H9 (cell line): ENCODE measurements at regions not wholly inside any gene's neighbourhood (a gene's known extent, or its start where the extent isn't known, plus 50 kb on each side); places are given as distances from the start of the nearest gene placed in this dataset.

Experiments used
- DNase-seq: peaks from one replicate; pipeline ENCODE4 v3.0.0-alpha.2; 2017
- H2AFZ ChIP-seq: one replicate; pipeline ENCODE4 v1.6.1; 2013; ENCODE audit warnings: mild to moderate bottlenecking, low read length, control low read depth, moderate library complexity
- H2AK5ac ChIP-seq: 2 replicates; pipeline ENCODE4 v1.6.1; 2013; ENCODE audit warnings: low read length, control low read depth, mixed read lengths; ENCODE audit not compliant: insufficient read length
- H2BK120ac ChIP-seq: one replicate; pipeline ENCODE4 v1.6.1; 2013; ENCODE audit warnings: low read depth, mild to moderate bottlenecking, low read length, control low read depth, inconsistent platforms; ENCODE audit not compliant: poor library complexity, severe bottlenecking
- H2BK12ac ChIP-seq: 2 replicates; pipeline ENCODE4 v1.6.1; 2013; ENCODE audit warnings: low read length, control low read depth, mixed read lengths, low read depth; ENCODE audit not compliant: insufficient read length
- H2BK15ac ChIP-seq: 2 replicates; pipeline ENCODE4 v1.6.1; 2013; ENCODE audit warnings: low read depth, low read length, control low read depth
- H2BK20ac ChIP-seq: one replicate; pipeline ENCODE4 v1.6.1; 2013; ENCODE audit warnings: low read depth, mild to moderate bottlenecking, low read length, control low read depth, inconsistent platforms; ENCODE audit not compliant: poor library complexity, severe bottlenecking
- H2BK5ac ChIP-seq: 2 replicates; pipeline ENCODE4 v1.6.1; 2013; ENCODE audit warnings: low read length, control low read depth, mixed read lengths; ENCODE audit not compliant: insufficient read length
- H3K14ac ChIP-seq: 2 replicates; pipeline ENCODE4 v1.6.1; 2013; ENCODE audit warnings: low read length, control low read depth; ENCODE audit not compliant: insufficient read depth
- H3K18ac ChIP-seq: 2 replicates; pipeline ENCODE4 v1.6.1; 2013; ENCODE audit warnings: low read depth, mild to moderate bottlenecking, mixed read lengths, low read length, control low read depth; ENCODE audit not compliant: insufficient read length
- H3K23ac ChIP-seq: 2 replicates; pipeline ENCODE4 v1.6.1; 2013; ENCODE audit warnings: low read length, control low read depth, mixed read lengths, low read depth; ENCODE audit not compliant: insufficient read length
- H3K23me2 ChIP-seq: 2 replicates; pipeline ENCODE4 v1.6.1; 2013; ENCODE audit warnings: low read depth, mild to moderate bottlenecking, mixed read lengths, low read length, control low read depth; ENCODE audit not compliant: insufficient read length, poor library complexity, severe bottlenecking
- H3K27ac ChIP-seq: 2 replicates; pipeline ENCODE4 v1.5.1; 2013; ENCODE audit warnings: low read length, control low read depth, mixed read lengths, low read depth; ENCODE audit not compliant: insufficient read length
- H3K27me3 ChIP-seq: 2 replicates; pipeline ENCODE4 v1.6.1; 2013; ENCODE audit warnings: low read length, control low read depth, inconsistent platforms; ENCODE audit not compliant: insufficient read depth
- H3K4ac ChIP-seq: 2 replicates; pipeline ENCODE4 v1.6.1; 2013; ENCODE audit warnings: low read depth, mild to moderate bottlenecking, control low read depth, inconsistent platforms, low read length, moderate library complexity
- H3K4me1 ChIP-seq: 2 replicates; pipeline ENCODE4 v1.6.1; 2013; ENCODE audit warnings: low read length, control low read depth, inconsistent platforms; ENCODE audit not compliant: insufficient read depth
- H3K4me2 ChIP-seq: 2 replicates; pipeline ENCODE4 v1.6.1; 2013; ENCODE audit warnings: low read length, control low read depth, mixed read lengths; ENCODE audit not compliant: insufficient read length, insufficient read depth
- H3K56ac ChIP-seq: 2 replicates; pipeline ENCODE4 v1.6.1; 2013; ENCODE audit warnings: low read depth, mild to moderate bottlenecking, mixed read lengths, low read length, control low read depth; ENCODE audit not compliant: insufficient read length
- H3K79me1 ChIP-seq: 2 replicates; pipeline ENCODE4 v1.6.1; 2013; ENCODE audit warnings: low read depth, mild to moderate bottlenecking, moderate library complexity, low read length, control low read depth, inconsistent platforms; ENCODE audit not compliant: insufficient read depth, poor library complexity, severe bottlenecking
- H3K79me2 ChIP-seq: 2 replicates; pipeline ENCODE4 v1.6.1; 2013; ENCODE audit warnings: low read length, control low read depth, inconsistent platforms; ENCODE audit not compliant: insufficient read depth
- H3K9ac ChIP-seq: 2 replicates; pipeline ENCODE4 v1.6.1; 2013; ENCODE audit warnings: low read length, control low read depth, mixed read lengths; ENCODE audit not compliant: insufficient read length; ENCODE audit errors: extremely low read depth
- H3K9me3 ChIP-seq: one replicate; pipeline ENCODE4 v1.6.1; 2013; ENCODE audit warnings: low read depth, low read length, inconsistent platforms; ENCODE audit not compliant: control insufficient read depth
- H3T11ph ChIP-seq: one replicate; pipeline ENCODE4 v1.6.1; 2013; ENCODE audit warnings: mild to moderate bottlenecking, low read length, control low read depth, inconsistent platforms
- H4K20me1 ChIP-seq: one replicate; pipeline ENCODE4 v1.6.1; 2013; ENCODE audit not compliant: control insufficient read depth, insufficient read length, insufficient read depth
- H4K5ac ChIP-seq: 2 replicates; pipeline ENCODE4 v1.6.1; 2013; ENCODE audit warnings: low read depth, mild to moderate bottlenecking, mixed read lengths, low read length, control low read depth; ENCODE audit not compliant: insufficient read length
- H4K8ac ChIP-seq: replicated peaks from 2 replicates; pipeline ENCODE4 v1.6.1; 2013; ENCODE audit warnings: low read length, control low read depth, mixed read lengths, low read depth; ENCODE audit not compliant: insufficient read length
- H4K91ac ChIP-seq: 2 replicates; pipeline ENCODE4 v1.6.1; 2013; ENCODE audit warnings: low read depth, mild to moderate bottlenecking, moderate library complexity, mixed read lengths, low read length, control low read depth; ENCODE audit not compliant: insufficient read length
- H3K27ac Mint-ChIP-seq, 3 experiments: 2 replicates in 2 of 3; 3 replicates in 1 of 3; pipeline ENCODE4 v1.8.0; 2020 to 2021; ENCODE audit warnings: mixed read lengths in 3 of 3, mild to moderate bottlenecking in 1 of 3, moderate library complexity in 1 of 3
- H3K27me3 Mint-ChIP-seq: 2 replicates; pipeline ENCODE4 v1.8.0; 2021; ENCODE audit warnings: low read depth, mild to moderate bottlenecking, moderate library complexity, mixed read lengths
- H3K36me3 Mint-ChIP-seq, 3 experiments: 2 replicates in 2 of 3; 3 replicates in 1 of 3; pipeline ENCODE4 v1.8.0; 2020 to 2021; ENCODE audit warnings: low read depth in 3 of 3, mixed read lengths in 3 of 3; ENCODE audit not compliant: insufficient read depth in 1 of 3
- H3K4me1 Mint-ChIP-seq, 2 experiments: 2 replicates each; pipeline ENCODE4 v1.8.0; 2020; ENCODE audit warnings: mixed read lengths in 2 of 2
- H3K4me3 Mint-ChIP-seq, 2 experiments: 2 replicates in 1 of 2; 3 replicates in 1 of 2; pipeline ENCODE4 v1.8.0; 2020 to 2021; ENCODE audit warnings: mild to moderate bottlenecking in 2 of 2, mixed read lengths in 2 of 2, moderate library complexity in 1 of 2
- H3K9me3 Mint-ChIP-seq, 2 experiments: 2 replicates in 1 of 2; 3 replicates in 1 of 2; pipeline ENCODE4 v1.8.0; 2020; ENCODE audit warnings: mild to moderate bottlenecking in 2 of 2, mixed read lengths in 2 of 2, moderate library complexity in 1 of 2
- CTCF ChIP-seq: fragments of 200-600 bp; sonication (generic); conservative IDR thresholded peaks from 3 replicates; pipeline ENCODE4 v1.8.0; 2021; ENCODE audit warnings: antibody characterized with exemption, mild to moderate bottlenecking
- WGBS: extraction: QIAGEN DNeasy Blood & Tissue Kit; methylation state at CpG from one replicate; pipeline ENCODE4 v1.1.7; 2013; ENCODE audit warnings: missing lambda C conversion rate, low lambda C conversion rate, mixed read lengths; ENCODE audit not compliant: insufficient read length; ENCODE audit errors: extremely low coverage; 5-methylcytosine and 5-hydroxymethylcytosine counted together

DNA sequence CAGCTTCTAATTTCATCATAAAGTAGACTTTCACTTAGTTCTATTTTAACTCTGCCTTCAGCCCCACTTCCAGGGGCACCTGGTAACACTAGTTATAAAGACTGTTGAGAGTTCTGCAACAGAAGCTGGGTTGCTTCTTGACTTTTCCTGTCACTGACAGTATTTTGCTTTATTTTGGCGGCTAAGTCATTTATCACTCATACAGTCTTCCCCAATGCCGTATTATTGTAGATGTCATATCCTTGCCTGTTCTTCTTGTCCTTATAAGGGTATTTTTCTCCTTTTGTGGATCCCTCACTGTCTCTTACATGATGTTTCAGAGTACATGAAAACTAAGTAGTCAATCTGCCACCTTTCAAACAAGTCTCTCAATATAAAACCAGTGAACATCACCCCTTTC is 369.0 kb upstream of the PPP2R3A start:
- H3K18ac ChIP-seq, result no peak overlapping the region
- WGBS, result no CpG with 5 or more reads among the region's 2 CpGs
- H4K20me1 ChIP-seq, result no peaks in the 10 kb centered on the region
- peaks cover 31 to 32% of the 10 kb centered on the region in 2 experiments for H3K4me1 Mint-ChIP-seq
- no peak overlapping the region for H3K4me2 ChIP-seq
- H2BK12ac ChIP-seq, result no peak overlapping the region
- H3T11ph ChIP-seq, result no peak overlapping the region
- H3K36me3 Mint-ChIP-seq, result no peaks in the 10 kb centered on the region; a peak in 3 of 7 replicates
- H4K5ac ChIP-seq, result no peak overlapping the region
- H3K9me3 ChIP-seq, result no peaks in the 10 kb centered on the region
- no peak overlapping the region for H2BK5ac ChIP-seq
- H3K27me3 ChIP-seq, result no peaks in the 10 kb centered on the region
- H2BK15ac ChIP-seq, result no peak overlapping the region
- H3K27ac Mint-ChIP-seq, result no peak overlapping the region
- H3K14ac ChIP-seq, result no peak overlapping the region
- H4K91ac ChIP-seq, result no peak overlapping the region
- H3K27me3 Mint-ChIP-seq, result no peaks in the 10 kb centered on the region; the same call in 1 of the 2 replicates
- H2AFZ ChIP-seq, result no peak overlapping the region
- DNase-seq, result no peak
- H3K4me1 ChIP-seq, result peaks cover 6% of the 10 kb centered on the region; the same call in 1 of the 2 replicates
- no peak overlapping the region for H3K23ac ChIP-seq
- no peaks in the 10 kb centered on the region for H3K23me2 ChIP-seq
- no peak overlapping the region for H3K4me3 Mint-ChIP-seq
- H3K79me2 ChIP-seq, result no peaks in the 10 kb centered on the region
- peaks cover 2 to 10% of the 10 kb centered on the region in 2 experiments; a peak in 2 of 5 replicates for H3K9me3 Mint-ChIP-seq
- H4K8ac ChIP-seq, result no peak overlapping the region
- no peak overlapping the region for H3K9ac ChIP-seq
- H3K56ac ChIP-seq, result no peak overlapping the region
- H3K4ac ChIP-seq, result no peak overlapping the region
- no peak overlapping the region for H2BK120ac ChIP-seq
- no peak overlapping the region for H3K27ac ChIP-seq
- H3K79me1 ChIP-seq, result no peaks in the 10 kb centered on the region
- H2BK20ac ChIP-seq, result no peak overlapping the region
- no peak for TF ChIP-seq CTCF
- H2AK5ac ChIP-seq, result no peak overlapping the region
